Mesothelial cell of epicardium (in vitro differentiated cells): ENCODE measurements at regions not wholly inside any gene's neighbourhood (a gene's known extent, or its start where the extent isn't known, plus 50 kb on each side); places are given as distances from the start of the nearest gene placed in this dataset.
A peak's percentile ranks its signal among the peaks of the same experiment; 100 is the strongest.

Experiments used
- DNase-seq, 2 experiments: peaks; one replicate each; pipeline ENCODE4 v3.0.0; 2021; ENCODE audit warnings: low spot score in 2 of 2; ENCODE audit not compliant: unreplicated experiment in 2 of 2
- H3K27ac Mint-ChIP-seq: 2 replicates; pipeline ENCODE4 v1.8.0; 2021; ENCODE audit warnings: mixed read lengths
- H3K27me3 Mint-ChIP-seq: 2 replicates; pipeline ENCODE4 v1.8.0; 2021; ENCODE audit warnings: low read depth, mixed read lengths
- H3K36me3 Mint-ChIP-seq: 2 replicates; pipeline ENCODE4 v1.8.0; 2021; ENCODE audit warnings: mixed read lengths
- H3K4me1 Mint-ChIP-seq: 2 replicates; pipeline ENCODE4 v1.8.0; 2021; ENCODE audit warnings: mixed read lengths
- H3K4me3 Mint-ChIP-seq: 2 replicates; pipeline ENCODE4 v1.8.0; 2021; ENCODE audit warnings: mild to moderate bottlenecking, moderate library complexity, mixed read lengths
- H3K9me3 Mint-ChIP-seq: 2 replicates; pipeline ENCODE4 v1.8.0; 2021; ENCODE audit warnings: mixed read lengths
- CTCF ChIP-seq: fragments of 200-600 bp; sonication (generic); IDR thresholded peaks from one replicate; pipeline ENCODE4 v1.5.0; 2021; ENCODE audit warnings: antibody characterized with exemption; ENCODE audit not compliant: unreplicated experiment

DNA sequence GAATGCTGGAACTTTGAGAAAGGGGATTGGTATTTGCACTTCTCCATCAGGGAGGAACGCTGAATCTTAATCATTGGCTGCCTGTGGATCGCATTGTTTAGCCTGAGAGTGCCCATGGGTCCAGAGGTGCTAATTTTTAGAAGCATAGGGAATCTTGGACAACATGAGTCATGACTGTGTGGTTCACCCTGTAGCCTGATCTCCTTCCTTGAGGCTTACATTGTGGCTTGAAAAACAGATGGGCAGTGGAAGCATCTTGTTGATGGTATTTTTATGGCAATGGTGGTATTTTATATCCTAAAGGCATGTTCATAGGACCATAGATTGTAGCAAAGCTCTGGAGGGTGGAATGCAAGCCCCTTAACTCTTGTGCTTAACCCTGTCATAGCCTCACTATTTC, 99.2 kb upstream of the DBX1 start:
- H3K27ac Mint-ChIP-seq = no peak overlapping the region

GRCh38 chr11:20258376-20258895, 98.2 kb upstream of the DBX1 start:
- H3K9me3 Mint-ChIP-seq = no peaks in the 10 kb centered on the region
- DNase-seq = no peak
- H3K4me3 Mint-ChIP-seq = no peak overlapping the region
- TF ChIP-seq CTCF = no peak
- peaks cover 47% of the 10 kb centered on the region for H3K27me3 Mint-ChIP-seq
- H3K4me1 Mint-ChIP-seq = no peaks in the 10 kb centered on the region
- no peaks in the 10 kb centered on the region for H3K36me3 Mint-ChIP-seq
- no peak overlapping the region for H3K27ac Mint-ChIP-seq

More for the DNA sequence above, 99.2 kb upstream of the DBX1 start:
- H3K27me3 Mint-ChIP-seq = peaks cover 37% of the 10 kb centered on the region
- no peak for TF ChIP-seq CTCF
- DNase-seq = no peak
- H3K36me3 Mint-ChIP-seq = no peaks in the 10 kb centered on the region
- no peaks in the 10 kb centered on the region for H3K4me1 Mint-ChIP-seq
- no peaks in the 10 kb centered on the region for H3K9me3 Mint-ChIP-seq
- no peak overlapping the region for H3K4me3 Mint-ChIP-seq

- no peak overlapping the region for H3K4me3 Mint-ChIP-seq
- H3K9me3 Mint-ChIP-seq = no peaks in the 10 kb centered on the region
- peaks cover 55% of the 10 kb centered on the region for H3K27me3 Mint-ChIP-seq
- no peak overlapping the region for H3K27ac Mint-ChIP-seq
- H3K36me3 Mint-ChIP-seq = no peaks in the 10 kb centered on the region
- no peak for DNase-seq
- peak; percentile 55 for TF ChIP-seq CTCF
- no peaks in the 10 kb centered on the region for H3K4me1 Mint-ChIP-seq
These were observed 96.7 kb upstream of the DBX1 start for GRCh38 chr11:20256925-20257324.

DNA sequence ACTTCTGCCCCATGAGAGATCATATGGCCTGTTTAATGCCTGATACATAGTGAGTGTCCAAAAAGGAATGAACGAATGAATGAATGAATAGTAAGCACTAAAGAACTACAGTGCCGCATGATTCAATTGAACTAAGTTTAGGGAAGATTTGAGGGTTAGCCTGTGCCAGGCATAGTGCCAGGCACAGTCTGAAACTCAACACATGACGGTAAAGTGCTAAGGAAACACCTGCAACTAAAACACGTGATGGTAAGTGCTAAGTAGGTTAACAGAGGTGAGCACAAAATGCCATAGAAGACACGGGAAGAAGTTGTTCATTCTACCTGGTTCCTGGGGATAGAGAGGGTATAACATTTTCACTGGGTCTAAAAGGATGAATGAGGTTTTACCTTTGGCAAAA, 93.5 kb upstream of the DBX1 start:
- Mint-ChIP-seq H3K9me3 (no peaks in the 10 kb centered on the region), H3K36me3 (no peaks in the 10 kb centered on the region), H3K27me3 (peaks cover 49% of the 10 kb centered on the region), H3K4me3 (no peak overlapping the region), H3K4me1 (peaks cover 10% of the 10 kb centered on the region), H3K27ac (no peak overlapping the region)
- no peak for TF ChIP-seq CTCF
- DNase-seq = no peak

DNA sequence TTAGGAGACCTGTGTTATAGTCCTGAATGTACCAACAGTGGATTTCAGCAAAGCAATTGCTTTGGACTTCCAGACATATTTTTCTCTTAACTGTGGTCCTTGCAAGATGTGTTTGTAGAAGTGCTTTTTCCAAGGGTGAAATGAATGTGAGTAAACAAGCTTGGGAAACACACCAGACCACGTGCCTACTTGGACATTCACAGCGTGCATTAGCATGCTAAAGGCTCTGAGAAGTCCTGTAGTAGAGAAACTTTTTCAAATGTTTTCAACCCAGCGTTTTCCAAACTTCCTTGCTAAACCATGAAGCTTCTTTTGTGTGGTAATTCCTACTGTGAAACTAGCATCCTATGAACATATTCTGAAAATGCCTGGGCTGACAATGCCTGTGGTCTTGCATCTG, 91.2 kb upstream of the DBX1 start:
- no peaks in the 10 kb centered on the region for H3K9me3 Mint-ChIP-seq
- DNase-seq = no peak
- no peaks in the 10 kb centered on the region for H3K36me3 Mint-ChIP-seq
- no peak overlapping the region for H3K4me3 Mint-ChIP-seq
- H3K4me1 Mint-ChIP-seq = peaks cover 11% of the 10 kb centered on the region
- no peak overlapping the region for H3K27ac Mint-ChIP-seq
- no peak for TF ChIP-seq CTCF
- H3K27me3 Mint-ChIP-seq = peaks cover 54% of the 10 kb centered on the region
